ENCODE measurements at regions not wholly inside any gene's neighbourhood (a gene's known extent, or its start where the extent isn't known, plus 50 kb on each side); places are given as distances from the start of the nearest gene placed in this dataset.

DNA sequence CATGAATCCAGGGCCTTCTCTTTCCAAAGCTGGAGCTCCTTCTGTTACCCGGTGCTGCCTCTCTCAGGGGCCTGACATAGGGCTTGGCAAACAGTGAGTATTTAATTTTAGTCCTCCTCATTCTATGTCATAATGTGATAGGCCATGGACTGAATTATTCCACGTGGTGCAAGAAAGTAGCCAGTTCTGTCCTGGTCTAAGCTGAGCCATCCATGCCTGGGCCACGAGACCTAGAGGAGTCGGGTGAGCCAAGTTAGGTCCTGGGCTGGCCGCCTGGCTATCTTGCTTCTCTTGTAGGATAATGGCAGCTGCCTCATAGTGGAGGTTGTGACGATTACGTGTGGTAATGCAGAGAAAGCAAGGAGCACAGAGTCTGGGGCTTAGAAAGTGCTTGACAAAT lies 170.6 kb downstream of the FAM43A start:
- H3K27ac ChIP-seq (ENCODE audit: extremely low read depth, low read depth, low read length), result no peak overlapping the region
- CTCF ChIA-PET, result interaction anchor here (1.2 kb wide), 1 partner anchor 174 kb away, joined by 3 read pairs; no protein-coding TSS in a partner anchor
- no peaks in the 10 kb centered on the region for H3K36me3 ChIP-seq (ENCODE audit: control insufficient read depth in 2 of 2, insufficient read depth in 1 of 2, low read length in 2 of 2)
- POLR2A ChIA-PET, result no interaction called here
- H3K4me1 ChIP-seq (ENCODE audit: control insufficient read depth, insufficient read depth, low read length), result no peaks in the 10 kb centered on the region
- H3K4me3 ChIP-seq (ENCODE audit: low read depth, low read length), result no peak overlapping the region
- H3K9me3 ChIP-seq (ENCODE audit: control insufficient read depth, insufficient read depth, low read depth, low read length), result no peaks in the 10 kb centered on the region
- no peak for TF ChIP-seq ZNF747 (tag by site-specific recombination; IDR thresholded peaks at IDR 0.05)
- no peak for TF ChIP-seq ZNF302 (tag by site-specific recombination; IDR thresholded peaks at IDR 0.05; ENCODE audit: low read depth)
- no peak for TF ChIP-seq ZNF561 (tag by site-specific recombination; IDR thresholded peaks at IDR 0.05; ENCODE audit: borderline replicate concordance)
- TF ChIP-seq ZNF776 (tag by site-specific recombination; IDR thresholded peaks at IDR 0.05; ENCODE audit: borderline replicate concordance), result no peak
- TF ChIP-seq, protein P1, sequence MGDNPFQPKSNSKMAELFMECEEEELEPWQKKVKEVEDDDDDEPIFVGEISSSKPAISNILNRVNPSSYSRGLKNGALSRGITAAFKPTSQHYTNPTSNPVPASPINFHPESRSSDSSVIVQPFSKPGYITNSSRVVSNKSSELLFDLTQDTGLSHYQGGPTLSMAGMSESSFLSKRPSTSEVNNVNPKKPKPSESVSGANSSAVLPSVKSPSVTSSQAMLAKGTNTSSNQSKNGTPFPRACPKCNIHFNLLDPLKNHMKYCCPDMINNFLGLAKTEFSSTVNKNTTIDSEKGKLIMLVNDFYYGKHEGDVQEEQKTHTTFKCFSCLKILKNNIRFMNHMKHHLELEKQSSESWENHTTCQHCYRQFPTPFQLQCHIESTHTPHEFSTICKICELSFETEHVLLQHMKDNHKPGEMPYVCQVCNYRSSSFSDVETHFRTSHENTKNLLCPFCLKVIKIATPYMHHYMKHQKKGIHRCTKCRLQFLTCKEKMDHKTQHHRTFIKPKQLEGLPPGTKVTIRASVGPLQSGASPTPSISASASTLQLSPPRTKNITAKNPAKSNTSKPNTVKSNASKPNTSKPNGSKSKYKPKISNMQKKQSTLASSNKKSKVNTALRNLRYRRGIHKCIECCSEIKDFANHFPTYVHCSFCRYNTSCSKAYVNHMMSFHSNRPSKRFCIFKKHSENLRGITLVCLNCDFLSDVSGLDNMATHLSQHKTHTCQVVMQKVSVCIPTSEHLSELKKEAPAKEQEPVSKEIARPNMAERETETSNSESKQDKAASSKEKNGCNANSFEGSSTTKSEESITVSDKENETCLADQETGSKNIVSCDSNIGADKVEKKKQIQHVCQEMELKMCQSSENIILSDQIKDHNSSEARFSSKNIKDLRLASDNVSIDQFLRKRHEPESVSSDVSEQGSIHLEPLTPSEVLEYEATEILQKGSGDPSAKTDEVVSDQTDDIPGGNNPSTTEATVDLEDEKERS (tag by site-specific recombination; IDR thresholded peaks at IDR 0.05), result no peak

DNA sequence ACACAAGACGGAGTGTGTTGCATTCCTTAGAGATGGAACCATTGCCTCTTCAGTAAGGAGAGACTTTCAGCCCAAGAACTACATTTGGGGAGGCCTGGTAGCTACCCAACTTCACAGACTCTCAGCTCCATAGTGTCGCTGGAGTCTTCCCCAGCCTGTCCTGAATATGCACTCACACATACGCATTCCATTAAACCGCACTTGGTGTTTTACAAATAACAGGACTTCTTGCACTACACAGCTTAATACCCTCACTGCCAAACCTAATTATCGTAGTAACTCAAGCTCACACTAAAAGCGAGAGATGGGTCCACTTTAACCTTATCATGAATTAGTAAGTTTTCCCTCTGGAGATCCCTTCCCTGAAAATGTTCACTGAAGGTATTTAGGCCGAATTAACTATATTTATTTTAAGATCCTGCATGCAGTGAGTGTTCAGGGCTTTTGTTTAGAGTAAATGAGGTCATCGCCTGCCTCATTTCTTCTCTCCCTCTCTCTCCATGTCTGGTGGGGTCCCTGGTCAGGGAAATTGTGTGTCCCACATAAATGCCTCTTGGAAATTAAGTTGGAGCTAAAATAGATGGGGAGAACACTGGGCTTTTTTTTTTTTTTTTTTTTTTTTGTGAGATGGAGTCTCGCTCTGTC lies 171.9 kb downstream of the FAM43A start:
- H3K4me3 ChIP-seq (ENCODE audit: low read depth, low read length), result no peak overlapping the region
- no peaks in the 10 kb centered on the region for H3K9me3 ChIP-seq (ENCODE audit: control insufficient read depth, insufficient read depth, low read depth, low read length)
- no peaks in the 10 kb centered on the region for H3K4me1 ChIP-seq (ENCODE audit: control insufficient read depth, insufficient read depth, low read length)
- CTCF ChIA-PET, result no interaction called here
- POLR2A ChIA-PET, result no interaction called here
- no peaks in the 10 kb centered on the region for H3K36me3 ChIP-seq (ENCODE audit: control insufficient read depth in 2 of 2, insufficient read depth in 1 of 2, low read length in 2 of 2)
- H3K27ac ChIP-seq (ENCODE audit: extremely low read depth, low read depth, low read length), result no peak overlapping the region
- TF ChIP-seq MZF1 (tag by site-specific recombination; IDR thresholded peaks at IDR 0.05; ENCODE audit: borderline replicate concordance), result no peak
- no peak for TF ChIP-seq ZNF169 (tag by site-specific recombination; IDR thresholded peaks at IDR 0.05)
- no peak for TF ChIP-seq TCF7L2 (IDR thresholded peaks at IDR 0.05; ENCODE audit: borderline replicate concordance, low read depth, low read length)
- TF ChIP-seq ZNF16 (tag by site-specific recombination; IDR thresholded peaks at IDR 0.05; ENCODE audit: low read depth), result no peak
- no peak for TF ChIP-seq ZFP37 (tag by site-specific recombination; IDR thresholded peaks at IDR 0.05)
- TF ChIP-seq ZNF596 (tag by site-specific recombination; IDR thresholded peaks at IDR 0.05), result no peak
- no peak for TF ChIP-seq ZNF10 (tag by site-specific recombination; IDR thresholded peaks at IDR 0.05)
- TF ChIP-seq ZEB2 (tag by site-specific recombination; IDR thresholded peaks at IDR 0.05), result no peak
- no peak for TF ChIP-seq HOXA7 (CRISPR knock-in tag; IDR thresholded peaks at IDR 0.05; ENCODE audit: borderline replicate concordance)
- no peak for TF ChIP-seq ZNF184 (tag by site-specific recombination; IDR thresholded peaks at IDR 0.05)
- TF ChIP-seq ZNF560 (tag by site-specific recombination; IDR thresholded peaks at IDR 0.05; ENCODE audit: borderline replicate concordance), result no peak
- no peak for TF ChIP-seq ZBTB1 (tag by site-specific recombination; IDR thresholded peaks at IDR 0.05)
- no peak for TF ChIP-seq ZNF341 (tag by site-specific recombination; IDR thresholded peaks at IDR 0.05; ENCODE audit: low read depth)
- TF ChIP-seq ZNF391 (tag by site-specific recombination; IDR thresholded peaks at IDR 0.05; ENCODE audit: borderline replicate concordance, low read depth), result no peak
- no peak for TF ChIP-seq ZNF211 (tag by site-specific recombination; IDR thresholded peaks at IDR 0.05; ENCODE audit: low read depth)
- TF ChIP-seq KLF9 (tag by site-specific recombination; IDR thresholded peaks at IDR 0.05; ENCODE audit: low read depth), result no peak
- TF ChIP-seq, protein P2, sequence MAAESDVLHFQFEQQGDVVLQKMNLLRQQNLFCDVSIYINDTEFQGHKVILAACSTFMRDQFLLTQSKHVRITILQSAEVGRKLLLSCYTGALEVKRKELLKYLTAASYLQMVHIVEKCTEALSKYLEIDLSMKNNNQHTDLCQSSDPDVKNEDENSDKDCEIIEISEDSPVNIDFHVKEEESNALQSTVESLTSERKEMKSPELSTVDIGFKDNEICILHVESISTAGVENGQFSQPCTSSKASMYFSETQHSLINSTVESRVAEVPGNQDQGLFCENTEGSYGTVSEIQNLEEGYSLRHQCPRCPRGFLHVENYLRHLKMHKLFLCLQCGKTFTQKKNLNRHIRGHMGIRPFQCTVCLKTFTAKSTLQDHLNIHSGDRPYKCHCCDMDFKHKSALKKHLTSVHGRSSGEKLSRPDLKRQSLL (tag by site-specific recombination; IDR thresholded peaks at IDR 0.05), result no peak
